HG02840 (cell line): ENCODE measurements at regions not wholly inside any gene's neighbourhood (a gene's known extent, or its start where the extent isn't known, plus 50 kb on each side); places are given as distances from the start of the nearest gene placed in this dataset.

Source experiments
- ATAC-seq: cut with Tn5 transposase; IDR thresholded peaks from one replicate; pipeline ENCODE4 v1.9.1; 2021; ENCODE audit warnings: mild to moderate bottlenecking, moderate library complexity, moderate number of reproducible peaks; ENCODE audit not compliant: unreplicated experiment, low FRiP score

GRCh38 chr11:13103962-13104554 is 94.9 kb downstream of the RASSF10 start:
- ATAC-seq, result no peak

GRCh38 chr11:13104619-13105236 is 95.6 kb downstream of the RASSF10 start:
- ATAC-seq, result no peak

DNA sequence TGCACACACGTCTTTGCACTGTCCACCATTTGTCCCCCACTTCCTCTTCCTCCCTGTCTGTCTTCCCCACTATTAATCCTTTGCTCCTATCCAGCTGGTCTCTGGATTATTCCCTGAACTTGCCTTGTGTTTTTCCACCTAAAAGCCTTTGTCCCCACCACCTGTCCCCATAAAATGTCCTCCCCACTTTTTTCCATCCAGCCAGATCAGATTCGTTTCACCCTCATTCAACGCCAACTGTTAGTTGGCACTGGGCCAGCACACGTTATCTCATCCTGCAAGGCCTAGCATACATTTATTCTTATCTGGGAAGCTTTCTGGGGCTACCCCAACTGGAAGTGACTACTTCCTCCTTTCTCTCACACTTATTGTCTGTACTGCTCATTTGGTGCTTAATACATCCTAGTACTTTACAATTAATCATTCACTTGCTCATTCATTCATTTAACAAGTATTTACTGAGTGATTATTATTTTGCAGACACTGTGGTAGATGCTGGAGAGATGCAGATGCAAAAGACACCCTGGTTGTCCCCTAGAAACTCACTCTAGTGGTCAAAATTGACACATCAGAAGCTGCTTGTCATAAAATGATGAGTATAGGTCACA is 96.2 kb downstream of the RASSF10 start:
- ATAC-seq, result peak; percentile 65

DNA sequence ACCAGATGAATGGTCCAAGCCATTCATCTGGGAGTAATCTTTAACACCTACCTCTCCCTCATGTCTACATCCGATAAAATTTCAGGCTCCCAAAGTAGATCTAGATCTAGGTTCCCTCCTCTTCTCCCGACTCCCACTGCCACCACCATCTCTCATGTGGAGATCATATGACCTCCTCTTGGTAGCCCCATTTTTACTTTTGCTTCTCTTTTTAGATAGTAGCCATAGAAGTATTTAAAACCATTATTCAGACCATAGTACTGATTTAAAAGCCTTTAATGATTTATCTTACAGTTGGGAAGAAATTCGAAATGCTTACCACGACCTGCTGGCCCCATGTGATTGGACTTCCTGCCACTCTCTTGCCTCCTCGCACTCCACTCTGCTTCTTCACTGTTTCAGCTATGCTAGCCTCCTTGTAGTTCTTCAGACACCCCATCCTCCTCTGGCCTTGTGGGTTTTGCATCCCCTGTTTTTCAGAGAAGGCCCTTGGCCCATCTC is 98.5 kb downstream of the RASSF10 start:
- ATAC-seq, result no peak

- no peak for ATAC-seq
These were observed 99.3 kb downstream of the RASSF10 start for GRCh38 chr11:13108416-13108815.

DNA sequence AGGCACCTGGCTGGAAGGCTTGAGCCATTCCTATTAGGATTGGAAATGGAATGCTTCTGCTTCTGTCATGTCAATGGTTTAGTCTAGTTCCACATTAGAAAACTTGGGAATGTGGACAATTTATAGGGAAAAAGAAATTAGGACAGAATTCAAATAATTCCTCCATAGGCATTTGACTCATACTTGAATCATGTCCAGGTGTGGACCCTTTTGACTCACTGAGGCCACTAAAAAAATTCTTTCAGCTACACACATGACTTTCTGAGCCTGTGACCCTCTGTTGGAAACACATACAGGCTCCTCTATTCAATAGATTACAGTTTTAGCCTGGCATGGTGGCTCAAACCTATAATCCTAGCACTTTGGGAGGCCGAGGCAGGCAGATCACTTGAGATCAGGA is 100.5 kb downstream of the RASSF10 start:
- ATAC-seq, result no peak

DNA sequence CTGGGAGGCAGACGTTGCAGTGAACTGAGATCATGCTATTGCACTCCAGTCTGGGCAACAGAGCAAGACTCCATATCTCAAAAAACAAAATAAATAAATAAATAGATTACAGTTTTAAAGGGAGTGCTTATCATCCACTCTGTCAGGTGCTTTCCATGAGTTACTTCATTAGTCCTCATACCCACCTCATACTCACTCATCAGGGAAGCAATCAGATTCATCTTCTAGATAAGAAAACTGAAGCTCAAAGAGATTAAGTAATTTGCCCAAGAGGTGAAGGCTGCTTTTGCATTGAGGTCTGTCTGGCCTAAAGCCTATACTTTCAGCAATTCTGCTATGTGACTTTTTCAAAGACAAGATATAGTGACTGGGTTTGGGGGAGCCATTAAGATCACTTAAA is 101.0 kb downstream of the RASSF10 start:
- ATAC-seq, result no peak

DNA sequence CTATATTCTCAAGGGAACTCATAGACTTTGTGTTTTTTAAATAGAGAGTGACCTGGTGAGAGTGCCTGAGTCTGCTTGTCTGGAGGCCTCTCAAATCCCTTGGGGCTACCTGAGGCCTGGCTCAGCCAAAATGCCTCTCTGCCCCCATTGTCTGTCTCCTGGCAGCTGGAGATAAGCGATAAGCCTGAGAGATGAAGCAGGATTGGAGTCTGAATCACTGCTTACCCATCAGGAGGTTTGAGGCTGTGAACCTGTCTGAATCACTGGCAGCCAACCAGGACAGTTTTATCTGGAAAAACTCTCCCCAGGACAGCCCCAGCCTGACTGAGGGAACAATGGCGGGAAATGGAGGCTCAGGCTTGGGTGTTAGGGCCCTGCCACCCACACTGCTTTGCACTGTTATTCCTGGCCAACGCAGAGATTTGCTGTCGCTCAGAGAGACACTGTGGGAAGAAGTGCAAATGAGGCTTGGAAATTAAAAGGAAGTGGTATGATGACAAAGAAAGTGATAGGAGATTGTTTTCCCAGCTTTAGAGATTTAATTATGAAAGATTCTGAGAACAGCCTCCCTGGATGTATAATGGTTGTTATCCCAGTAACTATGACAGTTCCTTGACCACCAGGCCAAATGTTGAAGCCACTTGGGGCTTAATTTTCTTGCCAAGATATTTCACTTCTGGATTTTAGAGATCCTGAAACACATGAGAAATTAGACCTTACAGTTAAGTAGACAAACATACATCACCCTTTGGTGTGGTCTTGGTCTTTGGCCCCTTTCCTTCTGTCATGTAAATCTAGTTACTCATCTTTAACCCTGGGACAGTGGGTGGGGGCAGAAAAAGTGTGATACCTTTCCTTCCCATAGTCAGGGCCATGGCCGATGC is 102.1 kb downstream of the RASSF10 start:
- no peak for ATAC-seq

GRCh38 chr11:13111813-13112130 is 102.7 kb downstream of the RASSF10 start:
- no peak for ATAC-seq

GRCh38 chr11:13114566-13115379 is 105.7 kb downstream of the RASSF10 start:
- no peak for ATAC-seq

- no peak for ATAC-seq
These were observed 106.2 kb downstream of the RASSF10 start for GRCh38 chr11:13115380-13115675.

- no peak for ATAC-seq
These were observed 107.4 kb downstream of the RASSF10 start for GRCh38 chr11:13116491-13116890.

- ATAC-seq, result no peak
These were observed 108.2 kb downstream of the RASSF10 start for GRCh38 chr11:13117344-13117743.

DNA sequence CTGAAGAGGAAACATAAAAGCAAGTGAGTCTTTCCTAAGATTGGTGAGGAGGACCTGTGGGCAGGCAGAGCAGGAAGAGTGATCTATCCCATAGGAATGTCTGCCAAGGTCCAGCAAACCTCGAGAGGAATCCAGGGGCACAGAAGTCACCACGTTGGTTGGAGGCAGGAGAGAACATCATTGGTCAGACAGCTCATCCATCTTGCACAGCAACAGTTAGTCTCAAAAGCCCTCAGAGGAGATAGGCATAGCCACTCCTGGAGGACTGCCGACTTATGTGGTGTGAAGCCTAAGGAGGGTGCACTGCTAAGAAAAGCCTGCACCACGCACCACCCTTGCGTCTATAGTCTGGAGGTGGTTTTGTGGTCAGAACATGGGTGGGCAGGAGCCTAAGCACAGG is 109.1 kb downstream of the RASSF10 start:
- ATAC-seq, result no peak

DNA sequence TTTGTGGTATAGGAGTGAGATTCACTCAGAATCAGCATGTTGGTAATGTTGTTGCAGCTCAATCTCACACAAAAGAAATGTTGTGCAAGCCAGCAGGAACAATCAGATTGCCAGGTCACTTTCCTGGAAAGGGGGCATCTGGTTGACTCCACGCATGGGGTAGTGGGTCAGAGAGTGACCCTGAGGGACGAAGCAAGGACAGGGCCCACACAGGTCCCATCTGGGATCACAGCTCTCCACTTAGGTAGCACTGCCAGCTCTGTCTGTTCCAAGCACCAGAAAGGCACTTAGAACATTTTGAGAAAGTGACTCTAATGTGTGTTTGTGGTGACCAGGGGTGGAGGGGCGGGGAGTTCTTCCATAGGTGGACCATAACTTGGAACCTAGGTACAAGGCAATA is 109.5 kb downstream of the RASSF10 start:
- ATAC-seq, result no peak

DNA sequence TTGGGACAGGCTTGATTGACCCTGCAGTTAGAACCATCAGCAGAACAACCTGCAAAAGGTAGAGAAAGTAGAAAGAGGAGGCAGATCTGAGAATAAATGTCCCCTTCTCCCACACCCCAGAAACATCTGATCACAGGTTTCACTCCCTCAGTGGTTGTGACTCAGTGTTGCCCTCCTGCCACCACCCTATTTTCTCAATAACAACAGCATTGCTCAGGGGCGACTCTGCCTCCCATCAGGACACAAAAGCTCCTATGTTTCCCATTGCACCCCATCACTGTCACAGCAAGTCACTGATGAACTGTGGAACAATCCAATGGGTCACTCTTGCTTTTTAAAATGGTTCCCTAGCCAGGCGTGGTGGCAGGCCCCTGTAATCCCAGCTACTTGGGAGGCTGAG is 110.2 kb downstream of the RASSF10 start:
- no peak for ATAC-seq

DNA sequence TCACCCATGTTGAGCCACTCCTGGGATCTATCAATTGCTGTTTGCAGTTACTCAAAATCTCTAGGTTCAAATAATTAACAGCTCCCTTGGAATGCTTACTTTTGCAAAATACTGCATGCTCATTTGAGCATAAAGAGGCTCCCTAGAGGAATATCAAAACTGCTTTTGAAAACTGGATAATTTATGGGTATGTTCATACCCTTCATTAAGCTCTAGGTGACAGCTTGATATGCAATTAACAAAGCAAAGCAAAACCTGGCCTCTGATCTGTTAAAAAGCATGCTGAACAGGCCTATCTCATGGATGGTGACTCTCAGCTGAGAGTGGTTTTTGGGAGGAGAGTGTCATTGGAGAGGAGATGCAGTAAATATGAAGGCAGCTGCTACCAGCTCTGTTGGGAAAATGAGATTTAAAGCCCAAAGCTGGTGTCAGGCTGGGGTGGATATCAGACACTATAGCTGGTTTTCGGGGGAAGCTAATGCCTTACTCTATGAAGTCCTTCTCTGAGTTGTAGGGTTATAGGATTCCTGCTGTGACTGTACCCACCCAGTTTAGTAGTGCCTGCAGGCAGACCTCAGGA is 110.9 kb downstream of the RASSF10 start:
- no peak for ATAC-seq

- no peak for ATAC-seq
These were observed 111.6 kb downstream of the RASSF10 start for GRCh38 chr11:13120691-13121090.

DNA sequence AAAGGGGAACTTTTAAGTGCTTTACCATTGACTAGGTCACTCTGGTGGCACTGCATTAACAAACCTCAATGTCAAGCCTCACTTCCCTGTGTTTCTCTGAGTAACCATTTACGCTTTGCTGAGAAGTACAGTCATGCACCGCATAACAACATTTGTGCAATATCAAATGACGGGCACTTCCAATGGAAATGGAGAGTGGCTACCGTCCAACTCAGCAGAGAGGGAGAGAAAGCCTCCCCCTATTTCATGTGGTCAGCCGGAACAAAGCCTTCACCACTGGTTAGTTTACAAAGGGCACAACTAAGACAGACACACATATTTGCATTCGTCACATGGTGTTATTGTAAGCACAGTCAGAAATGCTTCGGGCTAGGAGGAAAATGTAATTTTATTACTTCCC is 117.3 kb downstream of the RASSF10 start:
- no peak for ATAC-seq

- ATAC-seq, result no peak
These were observed 118.0 kb downstream of the RASSF10 start for GRCh38 chr11:13127161-13127560.
